COR-L47 (cell line): ENCODE measurements at regions not wholly inside any gene's neighbourhood (a gene's known extent, or its start where the extent isn't known, plus 50 kb on each side); places are given as distances from the start of the nearest gene placed in this dataset.
"Not testable (repeated sequence)": the region's sequence is repeated elsewhere in the genome, so short reads cannot be mapped to it uniquely, and the experiment has no call there.

Experiments
- DNase-seq: peaks from one replicate; lab custom pipeline; 2025; lab: John Stamatoyannopoulos, UW

- no peak for DNase-seq
Observed at GRCh38 chr11:60592601-60593000, 77.4 kb downstream of the MS4A13 start.

GRCh38 chr11:60594998-60595642 is 79.9 kb downstream of the MS4A13 start:
- DNase-seq: no peak

GRCh38 chr11:60607483-60607882 is 91.9 kb upstream of the MS4A8 start:
- no peak for DNase-seq

GRCh38 chr11:60609632-60610031 is 89.8 kb upstream of the MS4A8 start:
- no peak for DNase-seq

GRCh38 chr11:60610702-60611101 is 88.7 kb upstream of the MS4A8 start:
- DNase-seq: no peak

- no peak for DNase-seq
Observed at GRCh38 chr11:60615497-60615896, 83.9 kb upstream of the MS4A8 start.

- not testable (repeated sequence) for DNase-seq
Observed at GRCh38 chr11:60621940-60622339, 77.5 kb upstream of the MS4A8 start.

- DNase-seq: not testable (repeated sequence)
Observed at GRCh38 chr11:60622776-60623175, 76.6 kb upstream of the MS4A8 start.

GRCh38 chr11:60625262-60625661 is 74.2 kb upstream of the MS4A8 start:
- peak; percentile 1 for DNase-seq

GRCh38 chr11:60629399-60629798 is 70.0 kb upstream of the MS4A8 start:
- DNase-seq: no peak

GRCh38 chr11:60631944-60632343 is 67.5 kb upstream of the MS4A8 start:
- no peak for DNase-seq

- no peak for DNase-seq
Observed at GRCh38 chr11:60633645-60634044, 65.8 kb upstream of the MS4A8 start.

- DNase-seq: no peak
Observed at GRCh38 chr11:60634126-60634525, 65.3 kb upstream of the MS4A8 start.

GRCh38 chr11:60641940-60642339 is 57.5 kb upstream of the MS4A8 start:
- DNase-seq: no peak

GRCh38 chr11:60647087-60647486 is 52.3 kb upstream of the MS4A8 start:
- DNase-seq: no peak
